GF-D8 (cell line): ENCODE measurements at regions not wholly inside any gene's neighbourhood (a gene's known extent, or its start where the extent isn't known, plus 50 kb on each side); places are given as distances from the start of the nearest gene placed in this dataset.

ENCODE experiments used
- DNase-seq: peaks from one replicate; lab custom pipeline; 2025; lab: John Stamatoyannopoulos, UW

GRCh38 chr9:99590410-99590809 lies 231.3 kb upstream of the NR4A3 start:
- no peak for DNase-seq

- peak; percentile 27 for DNase-seq
Observed at GRCh38 chr9:99590840-99591239, 230.8 kb upstream of the NR4A3 start.

- no peak for DNase-seq
Observed at GRCh38 chr9:99591770-99592169, 229.9 kb upstream of the NR4A3 start.

DNA sequence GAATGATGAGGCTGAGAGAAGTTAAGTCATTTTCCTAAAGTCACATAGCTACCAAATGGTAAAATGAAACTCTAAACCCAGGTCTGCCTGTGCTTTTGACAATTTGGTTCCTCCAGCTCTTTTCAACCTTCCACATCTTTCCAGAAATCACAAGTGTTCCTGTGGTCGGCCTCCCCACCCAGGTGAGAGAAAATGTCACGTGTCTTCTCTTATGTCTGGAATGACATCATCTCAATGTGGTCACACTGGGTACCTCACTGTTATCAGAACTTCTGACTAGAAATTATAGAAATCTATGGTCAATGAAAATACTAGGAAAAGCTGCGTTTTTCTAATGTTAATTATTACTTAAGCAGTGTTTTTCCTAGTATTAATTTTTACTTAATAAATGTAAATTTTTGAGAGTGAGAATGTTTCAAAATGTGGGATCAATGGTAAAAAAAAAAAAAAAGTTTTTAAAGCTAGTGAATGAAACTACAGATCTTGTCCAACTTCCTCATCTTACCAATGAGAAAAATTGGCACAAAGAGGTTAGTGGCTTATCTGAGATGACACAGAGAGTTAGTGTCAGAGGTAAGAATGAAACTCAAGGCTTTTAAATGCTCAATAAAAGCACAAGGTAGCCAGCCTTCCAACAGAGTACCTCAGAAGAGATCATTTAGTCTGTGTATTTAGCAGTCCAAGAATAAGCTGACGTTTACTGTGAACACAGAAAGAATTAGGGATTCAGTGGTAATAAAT lies 228.7 kb upstream of the NR4A3 start:
- DNase-seq = no peak

GRCh38 chr9:99593610-99594009 lies 228.1 kb upstream of the NR4A3 start:
- DNase-seq = no peak

DNA sequence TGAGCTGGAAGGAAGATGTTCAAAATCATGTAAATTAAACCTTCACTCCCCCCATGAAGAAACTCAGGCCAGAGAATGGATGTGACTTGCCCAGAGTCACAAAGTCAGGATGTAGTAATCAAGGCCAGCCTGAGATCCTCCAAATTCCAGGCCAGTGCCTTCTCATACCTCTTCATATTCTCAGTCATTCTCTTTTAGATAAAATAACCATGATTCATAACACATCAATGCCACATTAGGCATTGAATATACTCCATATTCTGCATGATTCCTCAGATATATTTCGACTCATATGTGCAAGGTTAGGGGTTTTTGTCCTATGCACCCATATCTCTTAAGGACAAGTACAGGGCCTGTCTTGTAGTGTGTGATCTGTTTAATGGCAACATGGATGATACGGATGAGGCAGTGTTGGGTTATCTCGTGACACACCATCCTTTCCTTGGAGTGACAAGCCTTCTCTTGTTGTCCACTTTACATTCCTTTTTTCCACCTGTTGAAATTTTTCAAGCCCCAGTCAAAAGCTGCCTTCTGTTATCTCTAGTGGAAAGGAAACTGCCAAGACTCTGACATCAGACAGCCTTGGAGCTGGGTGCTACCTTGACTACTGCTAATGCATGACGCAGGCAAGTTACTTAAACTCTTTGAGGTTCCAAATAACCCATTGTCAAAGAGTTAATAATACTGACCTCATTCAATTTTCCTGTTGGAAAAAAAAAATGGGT lies 227.5 kb upstream of the NR4A3 start:
- no peak for DNase-seq

DNA sequence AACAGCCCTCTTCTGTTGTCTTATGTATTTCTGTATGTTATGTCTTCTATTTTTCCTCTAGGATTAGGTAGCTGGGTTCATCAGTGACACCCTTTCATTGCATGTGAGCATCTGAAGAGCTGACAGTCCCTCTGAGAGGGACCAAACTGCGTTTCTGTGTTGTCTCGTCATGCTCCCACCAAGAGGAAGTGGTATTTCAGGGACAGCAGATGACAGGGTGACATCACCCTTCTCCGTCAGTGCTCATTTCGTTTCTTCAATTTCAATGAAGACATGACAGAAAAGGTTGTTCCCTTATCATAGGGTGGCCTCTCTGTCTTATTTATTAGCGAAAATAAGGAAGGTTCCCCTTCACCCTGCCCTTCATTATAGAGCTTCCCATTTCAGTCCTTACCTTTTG lies 225.9 kb upstream of the NR4A3 start:
- no peak for DNase-seq

DNA sequence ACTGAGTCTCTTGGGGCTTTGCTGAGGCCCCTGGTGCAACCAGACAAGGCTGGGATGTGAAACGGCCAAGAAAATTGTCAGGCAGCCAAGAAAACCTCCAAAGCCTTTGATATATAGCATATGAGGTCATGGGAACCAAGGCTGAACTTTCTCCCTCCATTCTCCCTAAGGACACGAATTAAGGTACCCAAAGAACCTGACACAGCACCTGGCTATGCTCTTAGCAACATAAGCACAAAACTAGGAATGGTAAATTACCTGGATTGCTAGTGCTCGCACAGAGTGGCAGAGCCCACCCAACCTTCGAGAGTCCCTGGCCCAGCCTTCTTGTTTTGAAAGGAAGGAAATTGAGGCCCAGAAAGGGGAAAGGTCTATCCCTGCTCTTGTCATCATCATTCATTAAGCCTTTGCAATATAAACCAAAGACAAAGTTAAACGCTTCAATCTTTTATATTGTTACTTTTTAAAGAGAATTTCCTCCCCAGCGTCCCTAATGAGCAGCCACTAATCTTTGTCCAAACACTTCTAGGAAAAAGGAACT lies 220.0 kb upstream of the NR4A3 start:
- no peak for DNase-seq

GRCh38 chr9:99602854-99603253 lies 218.8 kb upstream of the NR4A3 start:
- DNase-seq = no peak

DNA sequence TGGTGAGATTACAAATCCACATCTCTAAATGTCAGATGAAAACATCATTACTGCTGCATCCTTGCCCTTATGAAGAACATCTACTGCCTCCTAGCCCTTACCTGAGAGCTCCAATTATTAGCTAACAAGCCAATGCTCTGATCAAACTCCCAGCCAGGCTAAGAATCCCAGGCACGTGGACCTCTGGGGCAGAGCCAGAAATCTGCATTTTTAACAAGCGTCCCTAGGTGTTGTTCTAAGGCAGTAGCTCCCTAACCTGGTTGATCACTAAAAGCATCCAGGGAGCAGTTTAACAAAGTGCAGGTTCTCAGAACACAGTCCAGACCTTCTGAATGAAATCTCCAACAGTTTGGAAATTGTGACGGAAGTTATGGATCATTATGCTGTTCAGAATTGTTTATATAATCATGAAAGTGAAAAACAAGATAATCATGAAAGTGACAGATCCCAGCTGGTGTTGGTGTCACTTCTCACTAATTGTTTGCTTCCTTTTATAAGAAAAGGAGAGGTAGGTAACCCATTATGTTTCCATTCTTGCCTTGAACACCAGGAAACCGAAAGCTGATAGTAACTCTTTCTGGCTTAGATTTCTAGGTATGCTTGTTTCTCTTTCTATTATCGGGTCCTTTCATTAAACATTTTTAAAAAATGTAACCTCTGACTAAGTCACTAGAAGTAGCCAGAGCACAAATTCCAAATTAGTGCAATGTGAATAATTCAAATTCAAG lies 216.5 kb upstream of the NR4A3 start:
- no peak for DNase-seq

DNA sequence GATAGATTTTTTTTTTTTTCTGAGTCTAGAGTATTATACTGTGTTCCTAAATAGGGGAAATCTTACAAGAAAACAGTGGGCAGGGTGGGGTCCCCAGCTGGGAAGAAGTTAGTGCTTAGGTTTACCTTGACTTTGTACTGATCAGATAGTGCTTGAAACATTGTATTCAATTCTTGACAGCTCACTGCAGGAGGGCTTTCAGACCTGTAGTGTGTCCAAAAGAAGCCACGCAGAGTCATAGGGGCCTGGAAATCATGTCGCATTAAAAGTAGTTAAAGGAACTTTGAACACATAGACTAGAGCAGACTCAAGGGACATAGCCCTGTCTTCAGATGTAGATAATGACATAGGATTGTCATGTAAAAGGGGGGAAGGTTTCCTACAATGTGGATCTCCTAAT lies 215.4 kb upstream of the NR4A3 start:
- DNase-seq = no peak

DNA sequence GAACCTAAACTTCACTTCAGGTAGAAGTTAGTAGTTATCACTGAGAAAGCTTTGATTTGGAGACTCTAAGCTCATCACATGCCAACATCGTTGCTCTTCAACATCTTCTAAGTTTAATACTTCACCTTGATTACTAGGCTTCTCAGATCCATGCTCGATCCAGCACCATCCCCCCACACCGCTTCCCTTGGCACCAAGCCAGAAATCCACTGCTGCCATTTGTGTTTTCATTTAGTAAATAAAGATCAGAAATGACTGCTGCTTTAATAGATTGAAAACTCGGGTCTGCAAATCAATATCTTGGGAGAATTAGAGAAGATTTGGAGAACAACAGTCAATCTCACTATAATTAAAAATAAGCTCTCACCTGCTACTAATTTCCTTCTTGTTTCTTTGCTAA lies 214.7 kb upstream of the NR4A3 start:
- no peak for DNase-seq

- no peak for DNase-seq
Observed at GRCh38 chr9:99607842-99608448, 213.7 kb upstream of the NR4A3 start.

GRCh38 chr9:99614341-99614740 lies 207.3 kb upstream of the NR4A3 start:
- no peak for DNase-seq

GRCh38 chr9:99621040-99621439 lies 200.6 kb upstream of the NR4A3 start:
- DNase-seq = no peak

- no peak for DNase-seq
Observed at GRCh38 chr9:99622679-99623078, 199.0 kb upstream of the NR4A3 start.

- DNase-seq = no peak
Observed at GRCh38 chr9:99623780-99624364, 197.8 kb upstream of the NR4A3 start.

DNA sequence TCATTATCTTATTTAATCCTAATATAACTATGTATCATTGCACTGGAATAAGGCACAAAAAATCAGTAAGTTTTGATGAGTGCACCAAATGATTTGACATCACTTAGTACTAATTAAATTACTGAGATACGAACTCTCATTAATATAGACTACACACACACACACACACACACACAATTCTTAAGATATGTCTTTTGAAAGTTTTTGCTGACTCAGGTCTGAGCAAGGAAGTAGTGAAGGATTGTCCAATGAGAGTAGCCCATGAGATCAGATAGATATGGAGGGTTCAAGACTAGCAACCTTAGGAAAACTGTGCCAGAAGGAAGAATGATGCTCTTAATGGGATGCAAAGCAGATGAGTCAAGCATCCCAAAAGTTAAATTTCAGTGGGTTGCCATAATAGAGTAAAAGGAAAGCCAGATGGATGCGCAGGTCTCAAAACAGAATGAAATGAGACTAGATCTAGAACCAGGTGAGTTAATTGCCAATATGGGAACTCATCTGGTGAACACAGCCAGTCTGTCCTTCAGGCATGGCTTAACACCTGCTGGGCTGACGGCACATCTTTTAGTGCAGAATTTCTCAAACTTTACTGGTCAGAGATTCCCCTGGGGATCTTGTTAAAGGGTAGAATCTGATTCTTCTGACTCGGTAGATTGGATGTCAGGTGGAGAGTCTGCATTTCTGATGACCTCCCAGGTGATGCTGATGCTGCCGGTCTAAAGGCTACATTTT lies 197.0 kb upstream of the NR4A3 start:
- DNase-seq = no peak

DNA sequence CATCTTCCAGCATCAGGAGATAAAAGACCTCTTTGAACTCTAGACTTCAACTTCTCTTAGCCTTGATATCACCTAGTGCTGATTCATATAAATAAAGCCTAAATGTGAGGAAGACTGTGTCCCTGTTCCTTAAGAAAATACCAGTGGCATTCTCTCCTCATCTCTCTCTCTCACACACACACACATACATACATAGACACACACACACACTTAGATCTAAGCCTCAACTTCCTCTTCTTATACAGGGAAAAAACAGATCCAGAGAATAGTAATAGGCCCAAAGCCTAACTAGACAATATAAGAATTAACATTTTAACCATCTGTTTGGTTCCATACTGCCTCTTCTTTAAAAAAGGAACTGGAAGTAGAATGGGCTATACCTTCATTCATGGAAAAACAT lies 195.3 kb upstream of the NR4A3 start:
- DNase-seq = no peak

DNA sequence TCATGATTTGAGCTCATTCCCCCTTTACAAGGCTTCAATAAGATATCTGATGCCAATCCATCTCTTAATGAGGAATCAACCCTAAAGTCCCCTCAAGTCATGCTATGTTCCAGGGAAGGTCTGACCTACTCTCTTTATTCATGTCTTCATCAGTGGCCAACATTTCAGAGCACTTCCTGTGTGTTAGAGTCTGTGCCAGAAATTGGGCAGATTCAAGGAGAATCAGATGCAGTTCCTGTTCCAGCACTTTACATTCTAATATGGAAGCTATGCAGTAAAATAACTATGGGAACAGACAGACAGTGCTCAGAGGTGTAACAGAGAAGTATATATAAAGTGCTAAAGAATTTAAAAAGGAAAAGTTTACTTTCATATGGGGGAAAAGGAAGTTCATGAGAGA lies 193.4 kb upstream of the NR4A3 start:
- no peak for DNase-seq
